ENCODE measurements at regions not wholly inside any gene's neighbourhood (a gene's known extent, or its start where the extent isn't known, plus 50 kb on each side); places are given as distances from the start of the nearest gene placed in this dataset.

- no peak overlapping the region for H3K27ac Mint-ChIP-seq
- no peaks in the 10 kb centered on the region for H3K36me3 Mint-ChIP-seq (ENCODE audit: low read depth)
- no peaks in the 10 kb centered on the region for H3K27me3 Mint-ChIP-seq (ENCODE audit: low read depth)
- no peak for DNase-seq
- H3K4me3 Mint-ChIP-seq, result no peak overlapping the region
- ATAC-seq, result no peak
- peaks cover 5% of the 10 kb centered on the region for H3K9me3 Mint-ChIP-seq (ENCODE audit: insufficient read depth)
- CTCF ChIA-PET, result no interaction called here
- no peaks in the 10 kb centered on the region for H3K4me1 Mint-ChIP-seq (ENCODE audit: low read depth)
- POLR2A ChIA-PET, result no interaction called here
Measured at GRCh38 chr13:104181526-104182231, 1115.5 kb upstream of the SLC10A2 start.

DNA sequence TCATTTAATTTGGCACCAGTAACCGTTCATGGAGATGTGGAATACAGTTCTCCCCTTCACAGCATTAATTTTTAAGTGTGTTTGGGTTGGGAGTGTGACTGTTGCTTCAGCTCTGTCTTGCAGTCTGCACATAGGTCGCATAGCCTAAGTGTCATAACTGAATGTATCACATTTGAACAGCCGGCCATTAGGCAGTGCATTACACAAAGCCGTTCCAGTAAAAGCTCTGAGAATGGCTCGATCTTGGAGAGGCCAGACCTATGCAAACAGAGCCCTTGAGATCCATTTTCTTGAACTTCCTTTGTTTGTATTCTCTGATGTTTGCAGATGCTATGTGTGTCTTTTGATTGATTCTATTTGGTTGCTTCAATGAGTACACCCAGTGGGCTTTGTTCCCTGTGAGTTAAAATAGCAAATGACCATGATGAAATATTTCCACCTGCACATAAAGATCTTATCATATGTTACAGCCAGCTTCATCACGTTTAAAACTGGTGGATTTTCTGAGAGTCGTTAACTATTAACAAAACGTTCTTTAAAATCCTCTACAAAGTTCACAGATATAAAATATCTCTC, 1104.9 kb upstream of the SLC10A2 start:
- CTCF ChIA-PET, result no interaction called here
- Mint-ChIP-seq H3K27me3 (ENCODE audit: low read depth) (no peaks in the 10 kb centered on the region), H3K9me3 (ENCODE audit: insufficient read depth) (no peaks in the 10 kb centered on the region), H3K4me3 (no peak overlapping the region), H3K4me1 (ENCODE audit: low read depth) (no peaks in the 10 kb centered on the region), H3K27ac (no peak overlapping the region), H3K36me3 (ENCODE audit: low read depth) (no peaks in the 10 kb centered on the region)
- ATAC-seq (no peak), DNase-seq (no peak)
- POLR2A ChIA-PET, result no interaction called here

DNA sequence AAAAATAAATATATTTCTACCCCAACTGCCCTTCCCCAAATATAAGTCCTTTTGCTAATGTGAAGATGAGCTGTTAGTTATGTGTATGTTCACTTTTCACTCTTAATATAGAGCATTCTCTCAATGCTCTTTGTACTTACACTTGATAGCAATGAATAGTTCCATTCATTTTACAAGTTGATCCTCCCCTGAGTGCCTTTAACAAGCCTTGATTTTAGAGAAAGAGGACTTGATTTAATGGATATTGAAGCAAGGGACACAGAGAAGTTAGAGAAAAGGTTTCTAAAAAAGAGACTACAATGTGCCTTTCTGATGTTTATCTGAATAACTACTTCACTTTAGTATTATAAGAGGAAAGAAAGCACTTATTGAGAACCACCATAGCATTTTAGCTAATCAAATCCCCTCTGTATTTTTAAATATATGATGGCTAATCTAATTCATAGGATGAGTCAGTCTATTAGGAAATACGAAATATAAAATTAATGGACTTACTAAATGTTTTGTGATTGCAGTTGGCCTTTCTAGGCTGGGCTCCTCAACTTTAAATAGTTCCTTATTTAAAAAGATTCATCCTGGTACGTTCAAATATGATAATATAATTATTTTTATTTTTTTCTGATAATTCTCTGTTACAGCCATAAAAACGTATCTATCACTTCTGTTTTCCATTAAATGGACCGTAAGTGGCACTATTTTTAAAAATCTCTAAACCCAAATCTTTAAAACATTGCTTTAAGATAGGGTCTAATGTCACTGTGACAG, 1097.8 kb upstream of the SLC10A2 start:
- CTCF ChIA-PET, result no interaction called here
- no peaks in the 10 kb centered on the region for H3K4me1 Mint-ChIP-seq (ENCODE audit: low read depth)
- no peaks in the 10 kb centered on the region for H3K27me3 Mint-ChIP-seq (ENCODE audit: low read depth)
- no peak overlapping the region for H3K27ac Mint-ChIP-seq
- no peaks in the 10 kb centered on the region for H3K36me3 Mint-ChIP-seq (ENCODE audit: low read depth)
- no peak for ATAC-seq
- no peak overlapping the region for H3K4me3 Mint-ChIP-seq
- H3K9me3 Mint-ChIP-seq (ENCODE audit: insufficient read depth), result no peaks in the 10 kb centered on the region
- DNase-seq, result no peak
- POLR2A ChIA-PET, result no interaction called here

GRCh38 chr13:104160536-104160935, 1094.3 kb upstream of the SLC10A2 start:
- ChIA-PET POLR2A (no interaction called here), CTCF (no interaction called here)
- H3K27ac Mint-ChIP-seq, result no peak overlapping the region
- DNase-seq, result no peak
- H3K27me3 Mint-ChIP-seq (ENCODE audit: low read depth), result no peaks in the 10 kb centered on the region
- no peak for ATAC-seq
- H3K9me3 Mint-ChIP-seq (ENCODE audit: insufficient read depth), result no peaks in the 10 kb centered on the region
- H3K36me3 Mint-ChIP-seq (ENCODE audit: low read depth), result no peaks in the 10 kb centered on the region
- H3K4me1 Mint-ChIP-seq (ENCODE audit: low read depth), result no peaks in the 10 kb centered on the region
- H3K4me3 Mint-ChIP-seq, result no peak overlapping the region

GRCh38 chr13:104143760-104144416, 1077.7 kb upstream of the SLC10A2 start:
- ATAC-seq (no peak), DNase-seq (no peak)
- Mint-ChIP-seq H3K27ac (no peak overlapping the region), H3K4me1 (ENCODE audit: low read depth) (no peaks in the 10 kb centered on the region), H3K27me3 (ENCODE audit: low read depth) (no peaks in the 10 kb centered on the region), H3K4me3 (no peak overlapping the region), H3K36me3 (ENCODE audit: low read depth) (no peaks in the 10 kb centered on the region), H3K9me3 (ENCODE audit: insufficient read depth) (no peaks in the 10 kb centered on the region)
- POLR2A ChIA-PET, result no interaction called here
- CTCF ChIA-PET, result no interaction called here

GRCh38 chr13:104140552-104140951, 1074.3 kb upstream of the SLC10A2 start:
- H3K4me1 Mint-ChIP-seq (ENCODE audit: low read depth), result no peaks in the 10 kb centered on the region
- no peak overlapping the region for H3K4me3 Mint-ChIP-seq
- H3K36me3 Mint-ChIP-seq (ENCODE audit: low read depth), result no peaks in the 10 kb centered on the region
- H3K27me3 Mint-ChIP-seq (ENCODE audit: low read depth), result no peaks in the 10 kb centered on the region
- ATAC-seq (no peak), DNase-seq (no peak)
- CTCF ChIA-PET, result no interaction called here
- H3K27ac Mint-ChIP-seq, result no peak overlapping the region
- POLR2A ChIA-PET, result no interaction called here
- H3K9me3 Mint-ChIP-seq (ENCODE audit: insufficient read depth), result peaks cover 5% of the 10 kb centered on the region

- no peak for DNase-seq
- Mint-ChIP-seq H3K36me3 (ENCODE audit: low read depth) (no peaks in the 10 kb centered on the region), H3K4me3 (no peak overlapping the region), H3K27me3 (ENCODE audit: low read depth) (no peaks in the 10 kb centered on the region), H3K27ac (no peak overlapping the region), H3K4me1 (ENCODE audit: low read depth) (no peaks in the 10 kb centered on the region), H3K9me3 (ENCODE audit: insufficient read depth) (peaks cover 6% of the 10 kb centered on the region)
- POLR2A ChIA-PET, result no interaction called here
- no peak for ATAC-seq
- CTCF ChIA-PET, result no interaction called here
Measured at GRCh38 chr13:104137416-104137815, 1071.2 kb upstream of the SLC10A2 start.

- no peaks in the 10 kb centered on the region for H3K36me3 Mint-ChIP-seq (ENCODE audit: low read depth)
- H3K9me3 Mint-ChIP-seq (ENCODE audit: insufficient read depth), result peaks cover 6% of the 10 kb centered on the region
- ATAC-seq (no peak), DNase-seq (no peak)
- ChIA-PET CTCF (no interaction called here), POLR2A (no interaction called here)
- H3K4me3 Mint-ChIP-seq, result no peak overlapping the region
- no peaks in the 10 kb centered on the region for H3K27me3 Mint-ChIP-seq (ENCODE audit: low read depth)
- H3K4me1 Mint-ChIP-seq (ENCODE audit: low read depth), result no peaks in the 10 kb centered on the region
- no peak overlapping the region for H3K27ac Mint-ChIP-seq
Measured at GRCh38 chr13:104132849-104133248, 1066.6 kb upstream of the SLC10A2 start.

DNA sequence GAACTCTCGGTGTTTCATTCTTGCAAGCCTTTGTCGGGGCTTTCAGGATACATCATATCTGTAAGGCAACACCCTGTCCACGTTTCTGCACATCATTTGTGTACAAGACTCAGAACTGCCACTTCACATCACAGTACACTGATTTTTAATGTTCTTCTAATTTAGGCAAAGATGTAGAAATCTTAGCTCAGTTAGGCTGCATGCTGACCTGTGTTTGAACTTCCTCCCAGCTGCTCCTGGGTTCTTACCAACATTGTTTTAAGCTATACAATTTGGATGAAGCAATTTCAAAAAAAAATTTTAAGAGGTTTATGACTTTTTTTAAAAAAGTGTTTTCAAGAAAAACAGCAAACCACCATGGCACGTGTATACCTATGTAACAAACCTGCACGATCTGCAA, 1047.9 kb upstream of the SLC10A2 start:
- Mint-ChIP-seq H3K27ac (no peak overlapping the region), H3K27me3 (ENCODE audit: low read depth) (no peaks in the 10 kb centered on the region), H3K4me3 (no peak overlapping the region), H3K9me3 (ENCODE audit: insufficient read depth) (no peaks in the 10 kb centered on the region), H3K36me3 (ENCODE audit: low read depth) (no peaks in the 10 kb centered on the region), H3K4me1 (ENCODE audit: low read depth) (no peaks in the 10 kb centered on the region)
- POLR2A ChIA-PET, result no interaction called here
- CTCF ChIA-PET, result no interaction called here
- DNase-seq (no peak), ATAC-seq (no peak)

DNA sequence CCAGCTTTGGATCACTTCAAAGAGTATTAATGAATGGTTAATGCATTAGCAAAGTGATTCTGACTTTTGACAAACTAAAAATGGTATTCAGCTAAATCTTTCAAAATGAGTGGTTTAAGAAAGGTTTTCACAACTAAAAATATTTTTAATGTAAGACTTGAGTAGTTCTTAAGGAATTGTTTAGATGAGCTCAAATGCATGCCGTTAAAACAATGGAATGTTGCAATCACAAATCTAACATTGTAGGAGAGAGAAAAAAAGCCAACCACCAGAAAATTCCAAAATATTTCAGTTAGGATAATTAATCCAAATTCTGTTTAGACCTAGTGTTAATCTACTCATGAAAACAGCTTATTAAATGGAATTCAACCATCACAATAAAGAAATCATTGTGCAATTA, 1044.8 kb upstream of the SLC10A2 start:
- DNase-seq, result no peak
- no peak overlapping the region for H3K27ac Mint-ChIP-seq
- no peak overlapping the region for H3K4me3 Mint-ChIP-seq
- peaks cover 7% of the 10 kb centered on the region for H3K9me3 Mint-ChIP-seq (ENCODE audit: insufficient read depth)
- H3K36me3 Mint-ChIP-seq (ENCODE audit: low read depth), result no peaks in the 10 kb centered on the region
- H3K4me1 Mint-ChIP-seq (ENCODE audit: low read depth), result no peaks in the 10 kb centered on the region
- no peaks in the 10 kb centered on the region for H3K27me3 Mint-ChIP-seq (ENCODE audit: low read depth)
- ChIA-PET CTCF (no interaction called here), POLR2A (no interaction called here)
- no peak for ATAC-seq

GRCh38 chr13:104106705-104107393, 1040.6 kb upstream of the SLC10A2 start:
- Mint-ChIP-seq H3K27ac (no peak overlapping the region), H3K4me3 (no peak overlapping the region), H3K36me3 (ENCODE audit: low read depth) (no peaks in the 10 kb centered on the region), H3K4me1 (ENCODE audit: low read depth) (no peaks in the 10 kb centered on the region), H3K9me3 (ENCODE audit: insufficient read depth) (peaks cover 7% of the 10 kb centered on the region), H3K27me3 (ENCODE audit: low read depth) (no peaks in the 10 kb centered on the region)
- DNase-seq, result no peak
- no peak for ATAC-seq
- ChIA-PET CTCF (no interaction called here), POLR2A (no interaction called here)
